VCaP (cell line): ENCODE measurements at regions not wholly inside any gene's neighbourhood (a gene's known extent, or its start where the extent isn't known, plus 50 kb on each side); places are given as distances from the start of the nearest gene placed in this dataset.
"Not testable (repeated sequence)": the region's sequence is repeated elsewhere in the genome, so short reads cannot be mapped to it uniquely, and the experiment has no call there.

Experiments used
- H3K27ac ChIP-seq: fragments of 450-650 bp; 2 replicates; pipeline ENCODE4 v1.5.1; 2017
- TF ChIP-seq, protein P1 (sequence below): fragments of 450-650 bp; conservative IDR thresholded peaks from 2 replicates; pipeline ENCODE4 v1.5.1; 2017; ENCODE audit warnings: mild to moderate bottlenecking, moderate library complexity

DNA sequence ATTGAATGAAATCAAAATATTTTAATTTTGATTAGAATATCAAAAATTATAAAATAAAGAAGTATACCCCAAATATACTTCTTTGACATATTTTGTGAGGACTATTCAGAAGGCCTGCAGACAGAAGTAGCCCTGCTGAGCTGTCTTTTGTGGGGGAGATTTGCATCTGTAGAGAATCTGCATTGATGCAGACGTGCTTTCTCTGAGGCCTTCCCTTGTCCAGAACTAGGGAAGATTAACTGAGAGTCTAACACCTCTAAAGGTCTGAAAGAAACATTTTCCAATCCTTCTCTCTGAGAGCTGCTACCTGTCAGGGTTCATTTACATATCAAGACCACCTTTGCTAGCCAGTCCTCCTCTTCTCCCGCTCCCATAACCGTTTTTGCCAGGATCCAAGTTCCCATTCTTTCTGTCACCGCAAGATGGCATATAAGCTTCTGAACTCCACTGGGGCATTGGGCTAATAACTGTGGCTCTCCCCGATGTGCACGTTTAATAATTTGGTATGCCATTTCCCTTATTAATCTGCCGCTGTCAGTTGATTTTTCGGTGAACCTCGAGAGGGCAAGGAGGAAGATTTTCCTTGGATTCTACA, 510.4 kb upstream of the CNTNAP5 start:
- peak overlapping the region; percentile 56; the same call in 1 of the 2 replicates for H3K27ac ChIP-seq
- TF ChIP-seq, protein P1, sequence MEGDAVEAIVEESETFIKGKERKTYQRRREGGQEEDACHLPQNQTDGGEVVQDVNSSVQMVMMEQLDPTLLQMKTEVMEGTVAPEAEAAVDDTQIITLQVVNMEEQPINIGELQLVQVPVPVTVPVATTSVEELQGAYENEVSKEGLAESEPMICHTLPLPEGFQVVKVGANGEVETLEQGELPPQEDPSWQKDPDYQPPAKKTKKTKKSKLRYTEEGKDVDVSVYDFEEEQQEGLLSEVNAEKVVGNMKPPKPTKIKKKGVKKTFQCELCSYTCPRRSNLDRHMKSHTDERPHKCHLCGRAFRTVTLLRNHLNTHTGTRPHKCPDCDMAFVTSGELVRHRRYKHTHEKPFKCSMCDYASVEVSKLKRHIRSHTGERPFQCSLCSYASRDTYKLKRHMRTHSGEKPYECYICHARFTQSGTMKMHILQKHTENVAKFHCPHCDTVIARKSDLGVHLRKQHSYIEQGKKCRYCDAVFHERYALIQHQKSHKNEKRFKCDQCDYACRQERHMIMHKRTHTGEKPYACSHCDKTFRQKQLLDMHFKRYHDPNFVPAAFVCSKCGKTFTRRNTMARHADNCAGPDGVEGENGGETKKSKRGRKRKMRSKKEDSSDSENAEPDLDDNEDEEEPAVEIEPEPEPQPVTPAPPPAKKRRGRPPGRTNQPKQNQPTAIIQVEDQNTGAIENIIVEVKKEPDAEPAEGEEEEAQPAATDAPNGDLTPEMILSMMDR, result no peak

DNA sequence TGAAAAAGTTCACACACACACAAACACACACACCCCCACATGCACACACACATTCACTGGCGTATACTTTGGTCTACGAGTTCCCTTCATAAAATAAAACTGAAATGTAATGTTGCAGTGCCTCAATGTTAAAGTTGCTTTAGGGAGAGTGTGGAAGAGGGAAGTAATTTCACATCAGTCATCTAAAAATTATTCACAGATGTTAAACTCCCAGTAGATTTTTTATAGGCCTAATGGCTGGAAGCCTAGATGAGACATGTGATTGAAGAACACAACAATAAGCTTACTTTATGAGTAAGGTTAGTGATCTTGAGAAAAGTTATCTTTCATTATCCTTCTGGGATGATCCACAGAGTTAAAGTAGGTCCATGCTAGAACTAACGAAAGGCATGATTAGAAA, 506.7 kb upstream of the CNTNAP5 start:
- no peak overlapping the region for H3K27ac ChIP-seq
- TF ChIP-seq, protein P1, result no peak

DNA sequence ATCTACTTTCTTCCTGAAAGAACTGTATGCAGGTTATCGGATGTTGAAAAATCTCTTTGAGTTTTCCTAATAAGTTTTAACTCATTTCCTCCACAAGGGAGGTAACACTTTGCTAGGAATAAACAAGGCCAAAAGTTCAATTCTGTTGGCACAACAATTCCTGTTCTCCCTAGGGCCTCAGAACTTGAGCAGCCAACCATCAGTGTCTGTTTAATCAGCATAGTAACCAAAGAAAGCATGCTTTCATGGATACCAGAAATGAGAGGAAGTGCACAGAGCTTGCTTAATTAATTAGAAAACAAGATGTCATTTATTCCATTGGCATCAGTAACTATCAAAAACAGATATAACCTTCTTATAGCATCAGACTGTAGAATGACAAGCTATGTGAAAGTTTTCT, 503.2 kb upstream of the CNTNAP5 start:
- H3K27ac ChIP-seq, result no peak overlapping the region
- TF ChIP-seq, protein P1, result no peak

DNA sequence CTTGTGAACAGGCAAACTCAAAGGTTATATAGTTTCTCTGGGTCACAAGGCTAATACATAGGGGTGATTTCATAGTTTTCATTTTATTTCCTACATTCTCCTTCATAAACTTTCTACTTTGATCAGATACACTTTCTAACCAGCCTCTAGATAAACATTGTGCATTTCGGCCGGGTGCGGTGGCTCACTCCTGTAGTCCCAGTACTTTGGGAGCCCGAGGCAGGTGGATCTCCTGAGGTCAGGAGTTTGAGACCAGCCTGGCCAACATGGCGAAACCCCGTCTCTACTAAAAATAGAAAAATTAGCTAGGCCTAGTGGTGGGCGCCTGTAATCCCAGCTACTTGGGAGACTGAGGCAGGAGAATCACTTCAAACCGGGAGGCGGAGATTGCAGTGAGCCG, 502.6 kb upstream of the CNTNAP5 start:
- H3K27ac ChIP-seq, result not testable (repeated sequence)

DNA sequence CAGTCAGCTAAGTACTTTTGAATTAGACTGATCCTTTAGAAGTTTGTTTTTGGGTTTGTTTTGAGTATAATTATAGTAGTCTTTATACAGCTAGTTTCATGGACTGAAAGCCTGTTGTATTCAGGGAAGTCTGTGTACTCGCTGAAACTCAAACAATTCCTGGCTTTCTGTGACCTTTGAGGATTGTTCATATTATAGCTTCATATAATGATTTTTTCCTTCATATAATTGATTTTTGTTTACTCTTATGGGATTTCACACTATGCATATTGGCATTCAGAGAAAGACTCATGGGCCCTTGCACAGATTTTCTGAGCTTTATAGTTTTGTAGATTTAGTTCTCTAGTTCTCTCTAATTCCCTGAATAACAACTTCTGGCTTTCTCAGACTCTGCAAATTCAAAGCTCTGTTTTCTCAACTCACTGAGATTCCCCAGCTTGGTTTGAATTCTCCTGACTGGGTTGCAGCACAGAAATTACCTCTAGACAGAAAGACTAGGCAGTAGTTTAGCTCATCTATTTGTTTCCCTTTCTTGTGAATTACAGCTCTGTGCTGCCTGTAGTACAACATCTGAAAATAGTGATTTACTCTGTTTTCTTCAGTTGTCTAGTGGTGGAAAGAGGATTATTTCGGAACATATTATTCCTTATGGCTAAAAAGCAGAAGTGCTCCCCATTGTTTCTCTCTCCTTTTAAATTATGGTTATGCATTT, 495.9 kb upstream of the CNTNAP5 start:
- TF ChIP-seq, protein P1, result no peak
- H3K27ac ChIP-seq, result no peak overlapping the region

DNA sequence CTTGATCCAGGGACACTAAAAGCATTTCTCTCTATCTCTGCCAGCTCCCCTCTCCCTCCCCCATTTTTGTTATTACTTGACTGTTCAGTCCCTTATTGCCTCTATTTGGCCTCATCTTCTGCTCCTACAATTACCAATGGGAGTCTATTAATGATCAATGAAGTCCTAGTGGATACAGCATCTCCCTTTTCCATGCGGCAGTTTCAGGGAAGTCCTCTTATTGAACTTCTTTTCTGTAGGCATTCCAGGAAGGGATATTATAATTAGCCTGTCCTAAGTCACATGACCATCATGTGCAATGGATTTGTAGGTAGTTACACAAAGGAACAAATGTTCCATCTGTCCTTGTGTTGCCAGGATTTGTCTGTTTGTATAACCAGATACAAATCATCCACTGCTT, 495.1 kb upstream of the CNTNAP5 start:
- TF ChIP-seq, protein P1, result no peak
- no peak overlapping the region for H3K27ac ChIP-seq

DNA sequence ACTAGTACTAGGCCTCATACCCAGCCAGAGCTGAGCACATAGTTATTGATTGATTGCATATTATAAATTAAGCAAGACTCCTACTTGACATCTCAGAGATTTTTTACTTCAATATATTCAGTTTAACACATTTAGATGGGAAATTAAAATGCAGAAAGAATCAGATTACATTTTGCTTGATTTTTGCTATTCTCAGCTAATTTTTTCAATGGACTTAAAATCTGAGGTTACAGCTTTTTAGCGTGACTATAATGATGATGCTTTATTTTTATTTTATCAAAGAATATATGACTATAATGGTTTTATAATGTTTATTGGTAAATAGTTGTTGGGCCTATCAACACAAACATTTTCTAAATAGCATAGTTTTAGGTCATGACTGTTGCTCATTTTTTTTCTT, 493.0 kb upstream of the CNTNAP5 start:
- H3K27ac ChIP-seq, result no peak overlapping the region
- TF ChIP-seq, protein P1, result no peak

DNA sequence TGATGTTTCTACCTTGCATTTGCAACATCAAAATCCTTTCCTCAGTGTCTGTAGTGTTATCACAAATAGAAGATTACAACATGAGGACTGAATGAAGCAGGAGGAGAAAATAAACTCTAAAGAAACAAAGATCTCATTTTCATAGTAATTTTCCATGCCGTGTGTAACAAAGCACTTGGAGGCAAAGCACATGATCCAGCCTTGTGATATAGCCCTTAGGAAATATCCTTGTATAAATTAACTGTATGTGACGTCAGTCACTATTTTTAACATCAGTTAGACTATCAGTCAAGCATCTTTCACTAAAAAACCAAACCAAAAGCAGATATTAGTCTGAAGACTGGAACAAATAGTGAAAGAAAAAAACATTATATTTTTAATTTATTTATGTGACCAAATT, 492.1 kb upstream of the CNTNAP5 start:
- TF ChIP-seq, protein P1, result no peak
- no peak overlapping the region for H3K27ac ChIP-seq
